ENCODE measurements at regions not wholly inside any gene's neighbourhood (a gene's known extent, or its start where the extent isn't known, plus 50 kb on each side); places are given as distances from the start of the nearest gene placed in this dataset.

DNA sequence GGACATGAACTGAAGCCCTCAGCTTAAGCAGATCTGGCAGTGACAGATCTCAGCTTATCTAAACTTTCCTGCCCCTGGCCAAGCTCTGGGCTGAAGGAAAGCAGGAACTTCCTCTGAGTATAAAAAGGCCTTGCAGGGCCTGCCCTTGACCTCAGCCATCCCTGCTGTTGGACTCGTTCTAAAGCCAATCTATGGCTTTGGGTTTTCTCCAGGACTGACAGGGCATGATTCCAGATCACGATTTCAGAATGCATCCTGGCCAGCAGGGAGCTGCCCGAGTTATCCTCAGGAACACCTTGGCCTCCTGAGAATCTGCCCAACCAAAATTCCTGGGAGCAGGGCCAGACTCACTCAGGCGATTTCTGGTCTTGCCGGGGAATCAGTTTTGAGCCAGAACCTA lies 502.7 kb downstream of the TLE4 start:
- no peaks in the 10 kb centered on the region for H4K20me1 ChIP-seq (replicated peaks in 1 of 2; ENCODE audit: control insufficient read depth in 1 of 2, insufficient read depth in 2 of 2, low read length in 2 of 2)
- no peaks in the 10 kb centered on the region for H3K23me2 ChIP-seq (ENCODE audit: low read depth, low read length)
- H3K4me2 ChIP-seq (ENCODE audit: insufficient read depth in 1 of 2, low read depth in 2 of 2, low read length in 2 of 2): no peak overlapping the region
- H3K79me1 ChIP-seq (ENCODE audit: low read depth, low read length): no peaks in the 10 kb centered on the region
- H2AFZ ChIP-seq (ENCODE audit: low read length): no peak overlapping the region
- no peak overlapping the region for H4K91ac ChIP-seq (replicated peaks; ENCODE audit: insufficient read length, low read length)
- TF ChIP-seq SIRT6 (IDR thresholded peaks at IDR 0.05; ENCODE audit: low read length) (no peak), TAF1 (IDR thresholded peaks at IDR 0.05; ENCODE audit: low read depth, low read length) (no peak), SRF (IDR thresholded peaks at IDR 0.05; ENCODE audit: low read depth, low read length) (no peak), CREB1 (IDR thresholded peaks at IDR 0.05) (no peak), GABPA (IDR thresholded peaks at IDR 0.05; ENCODE audit: borderline replicate concordance, insufficient read depth, low read length) (no peak), TCF12 (IDR thresholded peaks at IDR 0.05; ENCODE audit: low read depth, low read length) (no peak), POLR2AphosphoS5 (IDR thresholded peaks at IDR 0.05; ENCODE audit: low read depth, low read length) (no peak), CTBP2 (IDR thresholded peaks at IDR 0.05; ENCODE audit: borderline replicate concordance, insufficient read depth, insufficient read length, low read length) (no peak), BCL11A (IDR thresholded peaks at IDR 0.05; ENCODE audit: low read depth in 2 of 2, low read length in 2 of 2) (no peak), TEAD4 (IDR thresholded peaks at IDR 0.05; ENCODE audit: low read depth, low read length) (no peak), KDM1A (IDR thresholded peaks at IDR 0.05; ENCODE audit: borderline replicate concordance, low read length) (no peak), CEBPB (IDR thresholded peaks at IDR 0.05; ENCODE audit: low read depth, low read length) (no peak), BRCA1 (IDR thresholded peaks at IDR 0.05; ENCODE audit: low read depth, low read length) (no peak), YY1 (IDR thresholded peaks at IDR 0.05; ENCODE audit: low read depth, low read length) (no peak)
- DNase-seq (ENCODE audit: low read depth in 1 of 2, low spot score in 2 of 2) (no peak), FAIRE-seq (no peak)
- H2BK20ac ChIP-seq (ENCODE audit: low read length): no peak overlapping the region
- no peaks in the 10 kb centered on the region for H3K79me2 ChIP-seq (ENCODE audit: control insufficient read depth in 1 of 2, insufficient read depth in 2 of 2, low read length in 2 of 2)
- no peaks in the 10 kb centered on the region for H3K36me3 ChIP-seq (ENCODE audit: control insufficient read depth in 2 of 4, insufficient read depth in 4 of 4, low read length in 3 of 4)
- H2AK5ac ChIP-seq (ENCODE audit: low read depth, low read length): no peak overlapping the region
- WGBS, 2 experiments (ENCODE audit: extremely low coverage in 1 of 2, insufficient coverage in 1 of 2, insufficient read length in 1 of 2, insufficient replicate concordance in 2 of 2, low coverage in 1 of 2, low lambda C conversion rate in 2 of 2, missing lambda C conversion rate in 1 of 2): 88% methylated on average over 5 of the region's 5 CpGs; no CpG with 5 or more reads in 1 of the 2 experiments
- H4K8ac ChIP-seq (ENCODE audit: extremely low read depth, insufficient read depth, low read length): no peak overlapping the region
- no peaks in the 10 kb centered on the region for H3K4me1 ChIP-seq (replicated peaks in 1 of 4; ENCODE audit: control insufficient read depth in 3 of 4, insufficient read depth in 4 of 4, low read length in 3 of 4)
- H2BK15ac ChIP-seq (ENCODE audit: low read length): no peak overlapping the region
- H3K14ac ChIP-seq (ENCODE audit: insufficient read length): no peak overlapping the region
- H3K27me3 ChIP-seq (replicated peaks in 1 of 4; ENCODE audit: control insufficient read depth in 3 of 4, extremely low read depth in 1 of 4, insufficient read depth in 3 of 4, low read length in 3 of 4): no peaks in the 10 kb centered on the region
- H2BK5ac ChIP-seq (ENCODE audit: low read depth, low read length): no peak overlapping the region
- CTCF ChIA-PET (ENCODE audit: partially characterized antibody): interaction anchor here (2.4 kb wide), 1 partner anchor 12 kb away, joined by 7 read pairs; no protein-coding TSS in a partner anchor
- H3K23ac ChIP-seq (ENCODE audit: insufficient read length): no peak overlapping the region
- H3K4me3 ChIP-seq (ENCODE audit: extremely low read depth in 1 of 4, insufficient read depth in 2 of 4, low read depth in 3 of 4, low read length in 4 of 4): no peak overlapping the region
- no peak overlapping the region for H3K56ac ChIP-seq (replicated peaks; ENCODE audit: insufficient read length, low read depth, low read length)
- H3K27ac ChIP-seq (ENCODE audit: low read depth, low read length): no peak overlapping the region
- POLR2A ChIA-PET (ENCODE audit: partially characterized antibody): no interaction called here
- no peak overlapping the region for H2BK12ac ChIP-seq (ENCODE audit: low read depth, low read length)
- H4K5ac ChIP-seq (ENCODE audit: insufficient read length, low read depth, low read length): no peak overlapping the region
- no peak overlapping the region for H3K4ac ChIP-seq (replicated peaks; ENCODE audit: insufficient read length, low read depth, low read length)
- no peaks in the 10 kb centered on the region for H3K9me3 ChIP-seq (ENCODE audit: insufficient read depth in 2 of 2, low read depth in 1 of 2, low read length in 1 of 2)
- no peak overlapping the region for H2BK120ac ChIP-seq (replicated peaks; ENCODE audit: low read depth, low read length)
- no peak overlapping the region for H3K9ac ChIP-seq (replicated peaks in 1 of 4; ENCODE audit: extremely low read depth in 1 of 4, low read depth in 3 of 4, low read length in 3 of 4)
- no peak overlapping the region for H3K18ac ChIP-seq (ENCODE audit: extremely low read depth, low read length)
